Activated CD4-positive, alpha-beta T cell treated with anti-CD3 and anti-CD28 coated beads, Interleukin-2, amount 50 U/mL, for 48 hours (primary cell): ENCODE measurements at regions not wholly inside any gene's neighbourhood (a gene's known extent, or its start where the extent isn't known, plus 50 kb on each side); places are given as distances from the start of the nearest gene placed in this dataset.
"Not testable (repeated sequence)": the region's sequence is repeated elsewhere in the genome, so short reads cannot be mapped to it uniquely, and the experiment has no call there.

ENCODE experiments used
- DNase-seq, 2 experiments: peaks; one replicate each; pipeline ENCODE4 v3.0.0-alpha.2; 2020

- DNase-seq = no peak
Observed at GRCh38 chr3:27661797-27662196, 60.3 kb downstream of the EOMES start.

DNA sequence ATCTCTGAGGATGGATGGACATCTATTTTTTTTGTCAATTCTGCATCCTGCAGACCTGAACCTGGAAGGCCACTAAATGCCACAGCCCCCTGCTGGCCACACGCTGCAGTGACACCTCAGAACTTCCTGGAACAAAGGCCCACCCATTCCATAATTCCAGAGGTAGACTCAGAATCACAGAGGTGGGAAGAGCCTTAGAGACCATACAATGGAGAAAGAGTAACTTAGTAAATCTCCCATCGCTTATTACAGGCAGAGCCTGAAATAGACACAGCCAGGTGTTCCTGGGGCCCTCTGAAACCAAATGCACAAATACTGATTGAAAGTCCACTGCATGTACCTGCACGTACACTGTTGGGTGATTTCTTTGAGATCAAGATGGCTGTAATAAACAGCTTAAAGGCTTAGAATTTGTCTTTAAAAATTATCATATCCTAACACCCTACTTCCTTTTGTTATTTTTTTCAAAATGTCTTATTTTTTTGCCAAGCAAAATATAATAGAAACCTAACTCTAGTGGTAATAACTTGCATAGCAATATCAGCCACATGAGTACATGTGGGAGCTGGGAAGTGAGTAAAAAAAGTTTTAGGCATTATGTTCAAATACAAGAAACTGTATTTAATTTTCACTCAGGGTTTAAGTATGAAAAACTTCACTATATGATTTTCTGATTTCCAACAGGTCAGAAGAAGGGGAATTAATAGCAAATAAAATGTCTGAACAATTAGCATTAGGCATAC, 62.7 kb downstream of the EOMES start:
- peak; percentile 47 to 49 for DNase-seq

DNA sequence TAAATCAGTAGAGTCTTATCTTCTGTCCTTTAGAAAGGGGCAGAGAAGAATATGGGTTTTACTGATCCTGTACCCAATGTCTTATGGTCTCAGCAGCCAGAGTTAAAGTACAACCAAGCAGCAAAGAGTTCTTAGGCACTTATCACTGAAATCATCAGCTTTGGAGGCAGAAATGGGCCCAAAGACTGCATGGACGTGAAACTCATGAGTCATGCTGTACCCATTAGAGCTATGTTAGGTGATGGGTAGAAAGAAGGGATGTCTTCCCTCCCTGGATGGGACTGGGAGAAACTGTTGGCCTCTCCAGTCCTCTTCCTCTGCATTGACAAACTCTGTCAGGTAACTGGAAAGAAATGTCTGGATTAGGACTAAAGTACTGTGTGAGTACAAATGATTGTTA, 63.4 kb downstream of the EOMES start:
- DNase-seq = no peak

GRCh38 chr3:27657871-27658270, 64.3 kb downstream of the EOMES start:
- DNase-seq = no peak

GRCh38 chr3:27657404-27657803, 64.7 kb downstream of the EOMES start:
- DNase-seq = no peak

DNA sequence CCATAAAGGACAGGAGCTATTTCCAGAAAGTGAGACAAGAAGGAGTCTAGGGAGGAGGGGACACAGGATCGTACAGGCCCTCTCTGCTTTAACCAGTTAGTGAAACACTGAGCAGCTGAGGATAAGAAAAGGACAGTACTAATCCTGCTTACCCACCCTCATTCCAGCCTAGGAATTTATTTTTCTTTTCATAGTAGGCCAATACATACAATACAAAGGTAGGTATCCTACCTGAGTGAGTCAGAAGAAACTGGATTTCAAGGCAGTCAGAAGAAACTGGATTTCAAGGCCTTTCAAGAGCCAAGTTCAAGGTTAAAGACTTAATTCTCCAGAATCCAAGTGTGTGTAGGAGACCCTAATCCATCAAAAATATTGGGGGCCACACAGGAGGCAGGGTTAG, 65.3 kb downstream of the EOMES start:
- no peak for DNase-seq

GRCh38 chr3:27655547-27655946, 66.6 kb downstream of the EOMES start:
- no peak for DNase-seq

GRCh38 chr3:27653803-27654558, 68.1 kb downstream of the EOMES start:
- DNase-seq = no peak

DNA sequence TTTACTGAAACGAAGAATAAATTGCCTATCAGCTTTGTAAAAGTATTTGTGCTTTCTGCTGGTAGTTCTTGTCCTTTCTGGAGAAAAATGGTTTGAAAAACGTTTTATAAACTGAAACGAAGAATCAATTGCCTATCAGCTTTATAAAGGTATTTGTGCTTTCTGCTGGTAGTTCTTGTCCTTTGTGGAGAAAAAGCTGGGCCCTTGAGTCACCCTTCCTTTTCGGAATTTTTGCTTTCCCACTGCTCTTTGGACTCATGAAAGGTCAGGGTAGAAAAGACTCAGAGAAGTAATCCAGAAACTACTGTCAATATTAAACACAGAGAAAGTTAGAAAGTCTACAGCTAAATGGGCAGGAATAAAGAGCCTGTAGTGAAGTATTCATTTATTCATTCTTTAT, 72.8 kb downstream of the EOMES start:
- no peak for DNase-seq

DNA sequence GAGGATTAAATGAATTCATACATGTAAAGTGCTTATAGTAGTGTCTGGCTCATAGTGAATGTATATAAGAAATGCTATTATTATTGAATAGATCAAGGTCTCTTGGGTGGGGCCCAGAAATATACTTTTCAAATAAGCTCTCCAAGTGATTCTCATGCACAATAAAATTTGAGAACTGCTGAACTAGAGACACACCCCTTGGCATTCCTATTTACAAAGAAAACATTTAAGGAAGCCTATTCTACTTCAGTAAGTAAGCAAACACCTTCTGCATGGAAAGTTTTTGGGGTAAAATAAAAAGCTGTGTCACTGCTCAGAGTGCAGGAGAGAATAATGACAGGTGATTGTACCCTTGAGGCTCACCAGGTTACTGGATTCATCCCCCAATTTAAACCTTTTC, 75.2 kb downstream of the EOMES start:
- no peak for DNase-seq

GRCh38 chr3:27644941-27645340, 77.2 kb downstream of the EOMES start:
- no peak for DNase-seq

DNA sequence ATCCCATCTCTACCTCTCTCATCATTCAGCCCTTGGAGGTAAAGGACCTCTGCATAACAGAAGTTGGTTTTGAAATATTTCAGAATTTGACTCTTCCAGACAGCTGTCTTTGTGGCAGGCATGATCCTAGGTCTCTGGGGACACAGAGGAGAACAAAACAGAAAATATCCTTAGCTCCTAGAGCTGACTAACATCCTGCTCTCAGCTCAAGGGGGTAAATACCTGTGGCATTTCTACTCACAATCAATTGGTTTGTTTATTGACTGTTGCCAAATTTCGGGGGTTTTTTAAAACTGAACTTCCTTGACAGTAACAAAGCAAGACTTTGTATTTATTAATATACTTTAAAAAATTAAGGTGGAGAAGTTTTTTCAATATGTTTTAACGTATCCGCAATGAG, 78.8 kb downstream of the EOMES start:
- no peak for DNase-seq

- DNase-seq = no peak
Observed at GRCh38 chr3:27642796-27643195, 79.3 kb downstream of the EOMES start.

- no peak for DNase-seq
Observed at GRCh38 chr3:27641888-27642601, 80.1 kb downstream of the EOMES start.

DNA sequence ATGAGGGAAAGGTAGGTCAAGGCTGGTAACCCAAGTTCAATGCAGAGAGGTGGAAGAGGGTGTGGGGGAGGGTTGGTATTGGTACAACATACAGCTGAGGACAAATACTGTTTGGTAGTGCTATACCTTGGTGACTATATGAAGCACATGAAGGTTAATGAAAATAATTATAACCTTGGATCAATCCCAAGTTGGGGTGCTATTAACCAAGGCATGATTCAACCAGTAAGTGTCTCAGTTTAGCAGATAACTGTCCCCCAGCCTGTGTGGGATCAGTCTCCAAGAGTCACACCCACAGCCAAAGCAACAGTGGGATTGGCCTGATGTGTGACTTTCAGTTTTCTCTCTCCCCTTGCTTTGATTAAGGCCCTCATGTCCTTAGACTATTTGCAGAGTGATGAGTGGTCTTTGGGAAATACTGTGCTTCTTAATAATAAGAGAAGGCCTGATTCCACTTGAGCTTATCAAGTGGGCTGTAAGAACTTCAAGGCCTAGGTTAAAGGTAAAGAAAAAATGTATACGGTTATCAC, 80.8 kb downstream of the EOMES start:
- no peak for DNase-seq

- DNase-seq = no peak
Observed at GRCh38 chr3:27639271-27639670, 82.9 kb downstream of the EOMES start.

GRCh38 chr3:27638594-27638993, 83.5 kb downstream of the EOMES start:
- DNase-seq = no peak

- no peak for DNase-seq
Observed at GRCh38 chr3:27637346-27637995, 84.7 kb downstream of the EOMES start.

DNA sequence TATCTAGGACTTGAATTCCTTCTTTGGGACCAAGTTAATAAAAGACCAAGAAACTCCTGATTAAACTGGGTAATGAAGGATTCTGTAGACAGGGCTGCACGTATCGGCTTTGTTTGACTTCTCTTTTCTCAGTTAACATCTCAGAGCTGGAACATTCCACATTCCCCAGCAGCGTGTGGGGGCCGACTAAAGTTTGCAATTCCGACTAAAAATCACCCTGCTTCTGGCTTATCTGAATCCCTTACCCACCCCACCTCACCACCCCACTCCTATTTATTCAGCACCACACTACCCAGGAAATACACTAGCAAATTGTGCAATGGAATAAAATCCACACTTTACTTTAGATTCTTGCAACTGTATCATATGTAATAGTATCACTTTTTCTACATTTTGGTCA, 87.1 kb downstream of the EOMES start:
- not testable (repeated sequence) for DNase-seq

DNA sequence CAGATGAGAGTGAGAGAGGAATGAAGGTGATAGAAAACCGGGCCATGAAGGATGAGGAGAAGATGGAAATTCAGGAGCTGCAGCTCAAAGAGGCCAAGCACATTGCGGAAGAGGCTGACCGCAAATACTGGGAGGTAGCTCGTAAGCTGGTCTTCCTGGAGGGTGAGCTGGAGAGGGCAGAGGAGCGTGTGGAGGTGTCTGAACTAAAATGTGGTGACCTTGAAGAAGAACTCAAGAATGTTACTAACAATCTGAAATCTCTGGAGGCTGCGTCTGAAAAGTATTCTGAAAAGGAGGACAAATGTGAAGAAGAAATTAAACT, 88.9 kb downstream of the EOMES start:
- peak in 1 of 2 experiments; percentile 38 for DNase-seq

- DNase-seq = peak in 1 of 2 experiments; percentile 53
Observed at GRCh38 chr3:27632431-27633223, 89.5 kb downstream of the EOMES start.

- no peak for DNase-seq
Observed at GRCh38 chr3:27630885-27631284, 91.2 kb downstream of the EOMES start.
